ENCODE measurements at regions not wholly inside any gene's neighbourhood (a gene's known extent, or its start where the extent isn't known, plus 50 kb on each side); places are given as distances from the start of the nearest gene placed in this dataset.

DNA sequence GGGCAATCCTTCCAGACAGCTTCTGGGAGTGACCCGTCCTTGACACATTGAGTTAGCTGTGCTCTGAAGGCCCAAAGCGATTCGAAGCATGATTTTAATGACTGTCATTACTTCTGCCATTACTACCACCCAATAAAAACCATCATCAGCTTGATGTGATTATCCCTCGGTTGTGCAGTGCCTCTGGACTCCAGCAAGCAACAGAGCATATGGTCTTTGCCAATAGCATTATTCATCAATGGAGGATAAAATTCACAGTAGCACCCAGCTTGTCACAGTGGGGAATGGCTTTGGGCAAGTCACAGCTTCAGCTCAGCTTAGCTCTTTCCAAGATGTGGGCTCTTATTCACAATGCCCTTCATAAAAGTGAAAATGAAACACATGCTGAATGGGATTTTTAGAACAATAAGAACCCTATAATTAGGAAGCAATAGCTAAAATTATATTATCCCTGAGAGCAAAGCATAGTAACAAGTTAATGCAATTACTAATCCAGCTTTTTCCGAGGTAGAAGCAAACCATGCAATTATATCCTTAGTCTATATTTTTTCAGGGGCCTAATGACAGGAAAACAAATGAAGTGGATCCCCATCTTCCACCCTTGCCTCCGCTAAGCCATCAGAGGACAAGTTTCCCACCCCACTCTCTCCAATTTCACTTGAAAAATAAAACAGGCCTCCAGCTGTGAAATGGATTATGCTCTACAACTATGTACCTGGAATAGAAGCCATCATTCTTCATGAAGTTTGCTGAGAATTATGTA is 163.0 kb upstream of the EEA1 start:
- TF ChIP-seq, protein P1, sequence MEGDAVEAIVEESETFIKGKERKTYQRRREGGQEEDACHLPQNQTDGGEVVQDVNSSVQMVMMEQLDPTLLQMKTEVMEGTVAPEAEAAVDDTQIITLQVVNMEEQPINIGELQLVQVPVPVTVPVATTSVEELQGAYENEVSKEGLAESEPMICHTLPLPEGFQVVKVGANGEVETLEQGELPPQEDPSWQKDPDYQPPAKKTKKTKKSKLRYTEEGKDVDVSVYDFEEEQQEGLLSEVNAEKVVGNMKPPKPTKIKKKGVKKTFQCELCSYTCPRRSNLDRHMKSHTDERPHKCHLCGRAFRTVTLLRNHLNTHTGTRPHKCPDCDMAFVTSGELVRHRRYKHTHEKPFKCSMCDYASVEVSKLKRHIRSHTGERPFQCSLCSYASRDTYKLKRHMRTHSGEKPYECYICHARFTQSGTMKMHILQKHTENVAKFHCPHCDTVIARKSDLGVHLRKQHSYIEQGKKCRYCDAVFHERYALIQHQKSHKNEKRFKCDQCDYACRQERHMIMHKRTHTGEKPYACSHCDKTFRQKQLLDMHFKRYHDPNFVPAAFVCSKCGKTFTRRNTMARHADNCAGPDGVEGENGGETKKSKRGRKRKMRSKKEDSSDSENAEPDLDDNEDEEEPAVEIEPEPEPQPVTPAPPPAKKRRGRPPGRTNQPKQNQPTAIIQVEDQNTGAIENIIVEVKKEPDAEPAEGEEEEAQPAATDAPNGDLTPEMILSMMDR (IDR thresholded peaks at IDR 0.05), result no peak
- no peak for TF ChIP-seq EP300 (IDR thresholded peaks at IDR 0.05)

Data from tibial nerve (tissue), 4 donors.